Parathyroid adenoma (tissue), 2 donors: ENCODE measurements at regions not wholly inside any gene's neighbourhood (a gene's known extent, or its start where the extent isn't known, plus 50 kb on each side); places are given as distances from the start of the nearest gene placed in this dataset.
"Not testable (repeated sequence)": the region's sequence is repeated elsewhere in the genome, so short reads cannot be mapped to it uniquely, and the experiment has no call there.

Experiments used
- H2AFZ ChIP-seq: fragments of 300-600 bp; sonication (generic); one replicate; pipeline ENCODE4 v1.7.0; 2017; ENCODE audit warnings: antibody characterized with exemption, mild to moderate bottlenecking
- H3K27ac ChIP-seq: fragments of 300-600 bp; sonication (generic); one replicate; pipeline ENCODE4 v1.7.0; 2017
- H3K27me3 ChIP-seq: fragments of 300-600 bp; sonication (generic); one replicate; pipeline ENCODE4 v1.7.0; 2017; ENCODE audit warnings: low read length; ENCODE audit not compliant: control insufficient read depth, insufficient read depth
- H3K36me3 ChIP-seq: fragments of 300-600 bp; sonication (generic); one replicate; pipeline ENCODE4 v1.7.0; 2017; ENCODE audit warnings: low read length; ENCODE audit not compliant: control insufficient read depth, insufficient read depth
- H3K4me1 ChIP-seq: fragments of 300-600 bp; sonication (generic); one replicate; pipeline ENCODE4 v1.7.0; 2017; ENCODE audit warnings: control low read depth
- H3K4me2 ChIP-seq: fragments of 300-600 bp; sonication (generic); one replicate; pipeline ENCODE4 v1.7.0; 2017; ENCODE audit warnings: low read length
- H3K4me3 ChIP-seq: fragments of 300-600 bp; sonication (generic); one replicate; pipeline ENCODE4 v1.7.0; 2017; ENCODE audit warnings: low read depth, low read length
- H3K79me2 ChIP-seq: fragments of 300-600 bp; sonication (generic); one replicate; pipeline ENCODE4 v1.7.0; 2017; ENCODE audit warnings: control low read depth
- H3K9ac ChIP-seq: fragments of 300-600 bp; sonication (generic); one replicate; pipeline ENCODE4 v1.7.0; 2017; ENCODE audit warnings: mild to moderate bottlenecking
- H3K9me3 ChIP-seq: fragments of 300-600 bp; sonication (generic); one replicate; pipeline ENCODE4 v1.7.0; 2017; ENCODE audit warnings: low read length; ENCODE audit not compliant: control insufficient read depth
- CTCF ChIP-seq: fragments of 300-600 bp; sonication (generic); IDR thresholded peaks from one replicate; pipeline ENCODE4 v1.7.0; 2017; ENCODE audit warnings: antibody characterized with exemption, mild to moderate bottlenecking
- donor health status: primary hyperparathyroidism.

GRCh38 chr1:194062526-194062925 is 876.1 kb upstream of the B3GALT2 start:
- H3K9me3 ChIP-seq: no peaks in the 10 kb centered on the region
- no peak for TF ChIP-seq CTCF
- H3K27ac ChIP-seq: no peak overlapping the region
- no peaks in the 10 kb centered on the region for H3K27me3 ChIP-seq
- no peaks in the 10 kb centered on the region for H3K36me3 ChIP-seq
- H3K4me3 ChIP-seq: no peak overlapping the region
- no peak overlapping the region for H3K4me2 ChIP-seq
- no peak overlapping the region for H2AFZ ChIP-seq
- no peaks in the 10 kb centered on the region for H3K79me2 ChIP-seq
- no peak overlapping the region for H3K9ac ChIP-seq
- no peaks in the 10 kb centered on the region for H3K4me1 ChIP-seq

GRCh38 chr1:194060481-194060880 is 874.1 kb upstream of the B3GALT2 start:
- Histone ChIP-seq H3K27ac (no peak overlapping the region), H3K4me3 (no peak overlapping the region), H3K9me3 (no peaks in the 10 kb centered on the region), H3K79me2 (no peaks in the 10 kb centered on the region), H2AFZ (no peak overlapping the region), H3K4me1 (no peaks in the 10 kb centered on the region), H3K4me2 (no peak overlapping the region), H3K9ac (no peak overlapping the region), H3K27me3 (no peaks in the 10 kb centered on the region), H3K36me3 (no peaks in the 10 kb centered on the region)
- TF ChIP-seq CTCF: no peak

- H3K9ac ChIP-seq: not testable (repeated sequence)
Measured at GRCh38 chr1:194058268-194058667, 871.9 kb upstream of the B3GALT2 start.

DNA sequence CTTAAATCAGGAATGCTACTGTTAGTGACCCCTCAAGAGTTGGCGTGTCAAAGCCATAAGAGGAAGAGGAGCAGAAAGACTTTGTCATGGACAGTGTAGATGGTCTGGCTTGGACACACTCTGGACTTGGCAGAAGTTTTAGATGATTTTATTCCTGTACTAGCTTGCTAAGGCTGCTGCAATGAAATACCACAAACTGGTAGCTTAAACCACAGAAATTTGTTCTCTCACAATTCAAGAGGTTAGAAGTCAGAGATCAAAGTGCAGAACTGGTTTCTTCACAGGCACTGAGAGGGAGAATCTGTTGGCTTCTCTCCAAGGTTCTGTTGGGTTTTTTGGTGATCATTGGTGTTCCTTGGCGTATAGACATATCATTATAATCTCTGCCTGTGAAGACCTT is 869.8 kb upstream of the B3GALT2 start:
- Histone ChIP-seq H3K4me1 (no peaks in the 10 kb centered on the region), H3K9me3 (no peaks in the 10 kb centered on the region), H3K4me3 (no peak overlapping the region), H3K27ac (no peak overlapping the region), H3K9ac (no peak overlapping the region), H3K79me2 (no peaks in the 10 kb centered on the region), H2AFZ (no peak overlapping the region), H3K4me2 (no peak overlapping the region), H3K27me3 (no peaks in the 10 kb centered on the region), H3K36me3 (no peaks in the 10 kb centered on the region)
- TF ChIP-seq CTCF: no peak

More at GRCh38 chr1:194058268-194058667, 871.9 kb upstream of the B3GALT2 start:
- not testable (repeated sequence) for H3K4me2 ChIP-seq, H2AFZ ChIP-seq, H3K79me2 ChIP-seq, H3K27me3 ChIP-seq, H3K9me3 ChIP-seq, H3K4me3 ChIP-seq, H3K36me3 ChIP-seq, H3K27ac ChIP-seq, H3K4me1 ChIP-seq

DNA sequence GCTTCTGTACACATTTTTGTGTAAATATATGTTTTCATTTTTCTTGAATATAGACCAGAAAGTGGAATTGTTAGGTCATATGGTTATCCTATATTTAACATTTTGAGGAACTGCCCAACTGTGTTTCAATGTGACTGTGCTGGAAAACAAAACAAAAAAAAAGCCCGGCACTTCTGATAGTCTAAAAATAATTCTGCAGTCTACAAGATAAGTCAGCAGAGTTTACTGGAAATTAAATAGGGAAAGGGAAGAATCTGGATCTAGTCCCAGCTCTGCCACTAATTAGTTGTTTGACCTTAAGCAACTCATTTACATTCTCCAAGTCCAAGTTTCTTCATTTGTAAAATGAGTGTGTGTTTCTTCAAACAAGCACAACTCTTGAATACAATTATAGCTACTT is 869.1 kb upstream of the B3GALT2 start:
- no peak overlapping the region for H3K4me2 ChIP-seq
- no peaks in the 10 kb centered on the region for H3K36me3 ChIP-seq
- H3K4me1 ChIP-seq: no peaks in the 10 kb centered on the region
- H2AFZ ChIP-seq: no peak overlapping the region
- no peaks in the 10 kb centered on the region for H3K9me3 ChIP-seq
- no peak overlapping the region for H3K4me3 ChIP-seq
- H3K79me2 ChIP-seq: no peaks in the 10 kb centered on the region
- H3K9ac ChIP-seq: no peak overlapping the region
- no peaks in the 10 kb centered on the region for H3K27me3 ChIP-seq
- H3K27ac ChIP-seq: no peak overlapping the region
- TF ChIP-seq CTCF: no peak
